ENCODE measurements at regions not wholly inside any gene's neighbourhood (a gene's known extent, or its start where the extent isn't known, plus 50 kb on each side); places are given as distances from the start of the nearest gene placed in this dataset.

GRCh38 chr7:118076564-118076963, 107.4 kb upstream of the LSM8 start:
- H3K27me3 Mint-ChIP-seq (ENCODE audit: low read depth), result peaks cover 2% of the 10 kb centered on the region
- no peak overlapping the region for H3K4me3 Mint-ChIP-seq
- no peak overlapping the region for H3K27ac Mint-ChIP-seq
- no peaks in the 10 kb centered on the region for H3K36me3 Mint-ChIP-seq (ENCODE audit: low read depth)
- H3K4me1 Mint-ChIP-seq (ENCODE audit: low read depth), result peaks cover 6% of the 10 kb centered on the region
- no peaks in the 10 kb centered on the region for H3K9me3 Mint-ChIP-seq (ENCODE audit: insufficient read depth)
- no peak for ATAC-seq
- DNase-seq, result no peak
- ChIA-PET CTCF (no interaction called here), POLR2A (no interaction called here)

GRCh38 chr7:118078015-118078414, 105.9 kb upstream of the LSM8 start:
- no peak overlapping the region for H3K4me3 Mint-ChIP-seq
- ATAC-seq (no peak), DNase-seq (no peak)
- H3K4me1 Mint-ChIP-seq (ENCODE audit: low read depth), result peaks cover 6% of the 10 kb centered on the region
- no peak overlapping the region for H3K27ac Mint-ChIP-seq
- ChIA-PET CTCF (no interaction called here), POLR2A (no interaction called here)
- peaks cover 2% of the 10 kb centered on the region for H3K27me3 Mint-ChIP-seq (ENCODE audit: low read depth)
- no peaks in the 10 kb centered on the region for H3K36me3 Mint-ChIP-seq (ENCODE audit: low read depth)
- no peaks in the 10 kb centered on the region for H3K9me3 Mint-ChIP-seq (ENCODE audit: insufficient read depth)

- CTCF ChIA-PET, result no interaction called here
- Mint-ChIP-seq H3K9me3 (ENCODE audit: insufficient read depth) (no peaks in the 10 kb centered on the region), H3K27ac (no peak overlapping the region), H3K4me1 (ENCODE audit: low read depth) (peaks cover 6% of the 10 kb centered on the region), H3K36me3 (ENCODE audit: low read depth) (no peaks in the 10 kb centered on the region), H3K4me3 (no peak overlapping the region), H3K27me3 (ENCODE audit: low read depth) (peaks cover 2% of the 10 kb centered on the region)
- ATAC-seq (no peak), DNase-seq (no peak)
- POLR2A ChIA-PET, result no interaction called here
Measured at GRCh38 chr7:118079369-118079768, 104.6 kb upstream of the LSM8 start.

- ChIA-PET POLR2A (no interaction called here), CTCF (no interaction called here)
- H3K4me3 Mint-ChIP-seq, result no peak overlapping the region
- H3K27me3 Mint-ChIP-seq (ENCODE audit: low read depth), result no peaks in the 10 kb centered on the region
- DNase-seq (peak; percentile 23), ATAC-seq (no peak)
- H3K27ac Mint-ChIP-seq, result no peak overlapping the region
- peaks cover 6% of the 10 kb centered on the region for H3K4me1 Mint-ChIP-seq (ENCODE audit: low read depth)
- no peaks in the 10 kb centered on the region for H3K9me3 Mint-ChIP-seq (ENCODE audit: insufficient read depth)
- no peaks in the 10 kb centered on the region for H3K36me3 Mint-ChIP-seq (ENCODE audit: low read depth)
Measured at GRCh38 chr7:118080947-118081346, 103.0 kb upstream of the LSM8 start.

GRCh38 chr7:118082506-118082905, 101.5 kb upstream of the LSM8 start:
- no peak for ATAC-seq
- H3K27ac Mint-ChIP-seq, result no peak overlapping the region
- no peaks in the 10 kb centered on the region for H3K9me3 Mint-ChIP-seq (ENCODE audit: insufficient read depth)
- POLR2A ChIA-PET, result no interaction called here
- no peaks in the 10 kb centered on the region for H3K27me3 Mint-ChIP-seq (ENCODE audit: low read depth)
- H3K36me3 Mint-ChIP-seq (ENCODE audit: low read depth), result no peaks in the 10 kb centered on the region
- H3K4me3 Mint-ChIP-seq, result no peak overlapping the region
- peaks cover 6% of the 10 kb centered on the region for H3K4me1 Mint-ChIP-seq (ENCODE audit: low read depth)
- DNase-seq, result no peak
- CTCF ChIA-PET, result no interaction called here

GRCh38 chr7:118085000-118085399, 99.0 kb upstream of the LSM8 start:
- Mint-ChIP-seq H3K4me1 (ENCODE audit: low read depth) (peaks cover 6% of the 10 kb centered on the region), H3K27me3 (ENCODE audit: low read depth) (no peaks in the 10 kb centered on the region), H3K36me3 (ENCODE audit: low read depth) (no peaks in the 10 kb centered on the region), H3K4me3 (no peak overlapping the region), H3K27ac (no peak overlapping the region), H3K9me3 (ENCODE audit: insufficient read depth) (no peaks in the 10 kb centered on the region)
- ATAC-seq (no peak), DNase-seq (no peak)
- ChIA-PET CTCF (no interaction called here), POLR2A (no interaction called here)

GRCh38 chr7:118087126-118087525, 96.8 kb upstream of the LSM8 start:
- H3K27me3 Mint-ChIP-seq (ENCODE audit: low read depth), result no peaks in the 10 kb centered on the region
- no peaks in the 10 kb centered on the region for H3K9me3 Mint-ChIP-seq (ENCODE audit: insufficient read depth)
- ChIA-PET POLR2A (no interaction called here), CTCF (no interaction called here)
- no peak overlapping the region for H3K27ac Mint-ChIP-seq
- H3K4me1 Mint-ChIP-seq (ENCODE audit: low read depth), result no peaks in the 10 kb centered on the region
- no peak for ATAC-seq
- no peak overlapping the region for H3K4me3 Mint-ChIP-seq
- no peak for DNase-seq
- H3K36me3 Mint-ChIP-seq (ENCODE audit: low read depth), result no peaks in the 10 kb centered on the region

- Mint-ChIP-seq H3K4me1 (ENCODE audit: low read depth) (no peaks in the 10 kb centered on the region), H3K36me3 (ENCODE audit: low read depth) (no peaks in the 10 kb centered on the region), H3K27ac (no peak overlapping the region), H3K27me3 (ENCODE audit: low read depth) (no peaks in the 10 kb centered on the region), H3K9me3 (ENCODE audit: insufficient read depth) (no peaks in the 10 kb centered on the region), H3K4me3 (no peak overlapping the region)
- ATAC-seq (no peak), DNase-seq (no peak)
- CTCF ChIA-PET, result no interaction called here
- POLR2A ChIA-PET, result no interaction called here
Measured at GRCh38 chr7:118094044-118094443, 89.9 kb upstream of the LSM8 start.

GRCh38 chr7:118104812-118105441, 79.0 kb upstream of the LSM8 start:
- no peak overlapping the region for H3K4me3 Mint-ChIP-seq
- H3K36me3 Mint-ChIP-seq (ENCODE audit: low read depth), result no peaks in the 10 kb centered on the region
- H3K27ac Mint-ChIP-seq, result no peak overlapping the region

GRCh38 chr7:118109607-118110006, 74.4 kb upstream of the LSM8 start:
- CTCF ChIA-PET, result no interaction called here
- H3K4me3 Mint-ChIP-seq, result no peak overlapping the region
- no peaks in the 10 kb centered on the region for H3K9me3 Mint-ChIP-seq (ENCODE audit: insufficient read depth)
- POLR2A ChIA-PET, result no interaction called here
- DNase-seq, result no peak
- peaks cover 4% of the 10 kb centered on the region for H3K27me3 Mint-ChIP-seq (ENCODE audit: low read depth)
- no peaks in the 10 kb centered on the region for H3K36me3 Mint-ChIP-seq (ENCODE audit: low read depth)
- ATAC-seq, result no peak
- no peak overlapping the region for H3K27ac Mint-ChIP-seq
- H3K4me1 Mint-ChIP-seq (ENCODE audit: low read depth), result no peaks in the 10 kb centered on the region

More at GRCh38 chr7:118104812-118105441, 79.0 kb upstream of the LSM8 start:
- CTCF ChIA-PET, result no interaction called here
- Mint-ChIP-seq H3K27me3 (ENCODE audit: low read depth) (peaks cover 4% of the 10 kb centered on the region), H3K4me1 (ENCODE audit: low read depth) (no peaks in the 10 kb centered on the region), H3K9me3 (ENCODE audit: insufficient read depth) (no peaks in the 10 kb centered on the region)
- ATAC-seq, result no peak
- no peak for DNase-seq
- POLR2A ChIA-PET, result no interaction called here

- ATAC-seq (no peak), DNase-seq (no peak)
- peaks cover 4% of the 10 kb centered on the region for H3K27me3 Mint-ChIP-seq (ENCODE audit: low read depth)
- CTCF ChIA-PET, result no interaction called here
- no peaks in the 10 kb centered on the region for H3K36me3 Mint-ChIP-seq (ENCODE audit: low read depth)
- H3K9me3 Mint-ChIP-seq (ENCODE audit: insufficient read depth), result no peaks in the 10 kb centered on the region
- no peak overlapping the region for H3K27ac Mint-ChIP-seq
- POLR2A ChIA-PET, result no interaction called here
- no peaks in the 10 kb centered on the region for H3K4me1 Mint-ChIP-seq (ENCODE audit: low read depth)
- H3K4me3 Mint-ChIP-seq, result no peak overlapping the region
Measured at GRCh38 chr7:118110178-118110925, 73.6 kb upstream of the LSM8 start.

- H3K4me3 Mint-ChIP-seq, result no peak overlapping the region
- H3K27me3 Mint-ChIP-seq (ENCODE audit: low read depth), result no peaks in the 10 kb centered on the region
- H3K27ac Mint-ChIP-seq, result no peak overlapping the region
- ChIA-PET CTCF (no interaction called here), POLR2A (no interaction called here)
- ATAC-seq (no peak), DNase-seq (no peak)
- no peaks in the 10 kb centered on the region for H3K9me3 Mint-ChIP-seq (ENCODE audit: insufficient read depth)
- no peaks in the 10 kb centered on the region for H3K36me3 Mint-ChIP-seq (ENCODE audit: low read depth)
- H3K4me1 Mint-ChIP-seq (ENCODE audit: low read depth), result no peaks in the 10 kb centered on the region
Measured at GRCh38 chr7:118111347-118111746, 72.6 kb upstream of the LSM8 start.

- Mint-ChIP-seq H3K9me3 (ENCODE audit: insufficient read depth) (no peaks in the 10 kb centered on the region), H3K27ac (no peak overlapping the region), H3K4me1 (ENCODE audit: low read depth) (no peaks in the 10 kb centered on the region), H3K4me3 (no peak overlapping the region), H3K27me3 (ENCODE audit: low read depth) (no peaks in the 10 kb centered on the region), H3K36me3 (ENCODE audit: low read depth) (no peaks in the 10 kb centered on the region)
- POLR2A ChIA-PET, result no interaction called here
- DNase-seq, result no peak
- CTCF ChIA-PET, result no interaction called here
- no peak for ATAC-seq
Measured at GRCh38 chr7:118114175-118114574, 69.8 kb upstream of the LSM8 start.

Data from activated CD8-positive, alpha-beta T cell treated with anti-CD3 and anti-CD28 coated beads, Interleukin-2, amount 10 ng/mL, durations not matched to agents 7 days and 5 days (primary cell).